ENCODE measurements at regions not wholly inside any gene's neighbourhood (a gene's known extent, or its start where the extent isn't known, plus 50 kb on each side); places are given as distances from the start of the nearest gene placed in this dataset.

- TF ChIP-seq CTCF (IDR thresholded peaks at IDR 0.05) (no peak), POLR2A (IDR thresholded peaks at IDR 0.05) (no peak)
Measured at GRCh38 chr14:22263961-22264360, 325.1 kb downstream of the DAD1 start.
